AG09319 (cell line): ENCODE measurements at regions not wholly inside any gene's neighbourhood (a gene's known extent, or its start where the extent isn't known, plus 50 kb on each side); places are given as distances from the start of the nearest gene placed in this dataset.

Experiments
- DNase-seq: peaks from one replicate; pipeline ENCODE4 v3.0.0-alpha.2; 2010; ENCODE audit warnings: low read depth; ENCODE audit errors: extremely low read depth
- TF ChIP-seq, protein P1 (sequence below): IDR thresholded peaks from 2 replicates; pipeline ENCODE4 v1.5.1; 2011; ENCODE audit warnings: low read depth, mild to moderate bottlenecking, inconsistent platforms, low read length, moderate library complexity

DNA sequence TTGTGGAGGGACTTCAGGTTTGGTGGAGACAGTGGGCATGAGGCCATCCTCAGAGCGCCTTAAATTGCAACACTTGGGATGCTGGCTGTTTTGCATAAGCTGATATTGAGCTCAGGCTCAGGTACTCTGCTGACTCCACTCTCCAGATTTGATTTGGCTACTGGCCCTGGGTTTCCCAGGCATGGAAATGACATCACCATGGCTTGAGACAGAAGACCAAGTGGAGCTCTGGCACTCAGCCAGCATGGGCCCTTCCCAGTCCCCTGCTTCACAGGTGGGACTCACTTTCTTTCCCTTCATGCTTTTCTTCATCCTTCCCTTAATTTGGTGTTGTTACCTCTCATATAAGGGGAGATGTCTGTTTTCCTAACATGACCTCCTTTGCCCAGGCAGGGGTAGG is 72.0 kb upstream of the IL12B start:
- TF ChIP-seq, protein P1, sequence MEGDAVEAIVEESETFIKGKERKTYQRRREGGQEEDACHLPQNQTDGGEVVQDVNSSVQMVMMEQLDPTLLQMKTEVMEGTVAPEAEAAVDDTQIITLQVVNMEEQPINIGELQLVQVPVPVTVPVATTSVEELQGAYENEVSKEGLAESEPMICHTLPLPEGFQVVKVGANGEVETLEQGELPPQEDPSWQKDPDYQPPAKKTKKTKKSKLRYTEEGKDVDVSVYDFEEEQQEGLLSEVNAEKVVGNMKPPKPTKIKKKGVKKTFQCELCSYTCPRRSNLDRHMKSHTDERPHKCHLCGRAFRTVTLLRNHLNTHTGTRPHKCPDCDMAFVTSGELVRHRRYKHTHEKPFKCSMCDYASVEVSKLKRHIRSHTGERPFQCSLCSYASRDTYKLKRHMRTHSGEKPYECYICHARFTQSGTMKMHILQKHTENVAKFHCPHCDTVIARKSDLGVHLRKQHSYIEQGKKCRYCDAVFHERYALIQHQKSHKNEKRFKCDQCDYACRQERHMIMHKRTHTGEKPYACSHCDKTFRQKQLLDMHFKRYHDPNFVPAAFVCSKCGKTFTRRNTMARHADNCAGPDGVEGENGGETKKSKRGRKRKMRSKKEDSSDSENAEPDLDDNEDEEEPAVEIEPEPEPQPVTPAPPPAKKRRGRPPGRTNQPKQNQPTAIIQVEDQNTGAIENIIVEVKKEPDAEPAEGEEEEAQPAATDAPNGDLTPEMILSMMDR: no peak
- DNase-seq: no peak

DNA sequence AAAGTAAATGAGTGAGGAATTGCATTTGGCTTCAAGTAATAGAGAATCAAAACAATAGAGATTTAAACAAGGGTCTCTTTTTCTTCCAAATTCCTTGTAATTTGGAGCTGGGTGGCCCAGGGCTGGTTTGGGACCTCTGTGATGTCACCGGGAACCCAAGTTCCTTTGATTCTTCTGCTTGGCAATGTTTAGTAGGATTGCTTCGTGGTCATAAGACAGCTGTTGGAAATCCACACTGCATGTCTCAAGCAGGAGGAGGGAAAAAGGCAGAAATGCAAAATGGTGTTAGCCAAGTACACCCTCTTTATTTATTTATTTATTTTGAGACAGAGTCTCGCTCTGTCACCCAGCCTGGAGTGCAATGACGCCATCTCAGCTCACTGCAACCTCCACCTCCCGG is 72.6 kb upstream of the IL12B start:
- TF ChIP-seq, protein P1: no peak

DNA sequence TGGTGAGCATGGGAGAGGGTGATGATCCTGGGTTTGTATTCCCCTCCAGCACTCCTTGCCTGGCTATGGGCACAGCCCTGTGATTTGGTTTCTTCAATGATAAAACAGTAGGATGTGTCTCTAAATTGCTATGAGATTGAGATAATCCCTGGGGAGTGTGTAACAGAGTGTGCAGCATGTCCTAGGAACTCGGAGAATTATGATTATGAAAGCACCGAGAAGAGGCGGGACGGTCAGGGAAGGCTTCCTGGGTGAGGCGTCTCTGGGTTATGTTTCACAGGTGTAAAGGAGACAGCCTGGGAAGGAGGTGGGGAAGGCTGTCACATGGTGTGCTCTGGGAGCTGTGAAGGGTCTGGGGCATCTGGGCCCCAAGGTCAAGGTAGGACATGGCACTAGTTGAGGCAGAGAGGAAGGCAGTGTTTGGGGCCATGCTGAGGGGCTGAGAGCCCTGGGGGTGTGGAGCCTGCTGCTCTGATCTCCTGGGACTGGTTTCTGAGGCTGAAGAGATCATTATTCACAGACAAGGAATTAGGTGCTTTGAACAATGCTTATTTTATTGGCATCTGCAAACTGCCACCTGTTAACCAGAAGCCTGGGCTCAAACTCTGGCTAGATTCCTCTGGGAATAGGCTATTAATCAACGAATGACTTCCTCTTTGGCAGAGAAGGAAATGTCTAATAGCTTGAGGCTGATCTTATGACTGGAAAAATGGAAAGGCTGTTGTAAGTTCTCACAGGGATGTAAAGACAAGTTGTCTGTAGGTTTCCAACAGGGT is 73.8 kb upstream of the IL12B start:
- no peak for DNase-seq
- TF ChIP-seq, protein P1: no peak

More for the DNA sequence above, 72.6 kb upstream of the IL12B start:
- no peak for DNase-seq

DNA sequence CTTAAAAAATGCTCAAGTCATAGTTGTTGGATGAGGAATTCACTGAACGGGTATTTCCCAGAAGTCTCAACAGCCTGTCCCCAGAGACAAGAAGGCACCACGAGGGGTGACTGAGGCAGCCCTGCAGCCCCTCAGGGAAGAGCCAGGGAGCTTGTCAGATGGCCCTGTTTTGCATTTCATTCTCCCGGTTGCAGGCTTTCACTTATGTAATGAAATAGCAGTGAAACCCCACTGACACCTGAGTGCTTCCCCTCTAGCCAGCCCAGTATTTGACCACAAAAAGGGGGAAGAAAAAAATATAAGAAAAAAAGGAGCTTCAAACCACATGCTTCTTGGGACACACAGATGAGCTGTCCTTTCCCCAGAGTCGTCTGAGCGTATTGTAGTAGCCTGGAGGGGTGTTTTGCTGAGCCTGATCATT is 75.3 kb upstream of the IL12B start:
- TF ChIP-seq, protein P1: no peak
- no peak for DNase-seq

DNA sequence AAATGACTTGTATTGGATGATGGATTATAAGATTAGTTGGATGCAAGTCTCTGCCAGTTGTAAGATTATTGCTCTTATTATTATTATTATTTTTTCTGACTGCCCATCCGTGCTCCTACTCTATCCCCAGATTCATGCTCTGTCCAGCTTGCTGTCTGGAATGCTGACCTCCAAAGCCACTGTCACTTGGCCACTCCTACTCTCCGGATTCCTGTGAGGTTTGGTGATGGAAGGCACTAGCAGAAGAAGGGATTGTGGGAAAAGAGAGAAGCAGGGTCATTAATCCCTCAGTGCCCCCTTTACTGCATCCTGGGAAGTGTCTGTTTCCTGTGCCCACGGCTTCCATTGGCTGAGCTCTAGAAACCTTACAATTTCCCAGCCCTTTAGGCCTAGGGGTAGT is 76.3 kb upstream of the IL12B start:
- TF ChIP-seq, protein P1: no peak
- no peak for DNase-seq

DNA sequence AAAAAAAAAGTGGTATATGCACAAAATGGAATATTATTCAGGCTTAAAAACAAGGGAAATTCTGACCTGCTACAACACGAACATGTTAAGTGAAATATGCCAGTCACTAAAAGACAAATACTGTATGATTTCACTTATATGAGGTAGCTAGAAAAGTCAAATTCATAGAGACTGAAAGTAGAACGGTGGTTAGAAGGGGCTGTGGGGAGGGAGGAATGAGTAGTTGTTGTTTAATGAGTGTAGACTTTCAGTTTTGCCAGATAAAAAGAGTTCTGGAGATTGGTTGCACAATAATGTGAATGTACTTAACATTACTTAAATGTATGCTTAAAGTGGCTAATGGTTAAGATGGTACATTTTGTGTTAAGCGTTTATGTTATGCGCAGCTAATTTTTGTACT is 79.5 kb upstream of the IL12B start:
- TF ChIP-seq, protein P1: no peak
- no peak for DNase-seq

DNA sequence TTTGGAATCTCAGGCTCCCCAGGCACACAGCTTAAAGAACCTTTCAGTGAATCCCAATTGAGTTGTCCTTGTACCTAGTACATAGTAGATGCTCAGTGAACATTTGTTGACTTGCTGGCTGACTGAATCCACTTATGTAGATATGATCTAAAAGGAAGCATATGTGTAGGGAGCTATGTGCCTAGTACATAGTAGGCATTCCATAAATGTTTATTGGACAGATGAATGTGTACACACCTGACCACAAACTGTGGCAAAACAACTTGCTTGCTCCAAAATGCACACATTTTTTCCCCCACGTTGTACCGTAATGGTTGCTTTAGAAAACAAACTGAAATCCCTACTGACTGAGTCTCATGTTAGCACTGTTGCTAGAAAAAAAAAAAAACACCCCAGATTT is 80.2 kb upstream of the IL12B start:
- TF ChIP-seq, protein P1: no peak
- no peak for DNase-seq
